OCI-LY1 (cell line): ENCODE measurements at regions not wholly inside any gene's neighbourhood (a gene's known extent, or its start where the extent isn't known, plus 50 kb on each side); places are given as distances from the start of the nearest gene placed in this dataset.

Experiments used
- H2AFZ ChIP-seq: fragments of 200-600 bp; sonication (generic), shearing (Covaris generic); 2 replicates; pipeline ENCODE4 v1.6.0; 2014; ENCODE audit warnings: antibody characterized with exemption, mild to moderate bottlenecking, low read length
- H3F3A ChIP-seq: fragments of 200-600 bp; sonication (generic), shearing (Covaris generic); 2 replicates; pipeline ENCODE4 v1.6.0; 2014; ENCODE audit warnings: mild to moderate bottlenecking, antibody characterized with exemption, low read length, moderate library complexity; ENCODE audit not compliant: insufficient read depth
- H3K27ac ChIP-seq: fragments of 200-600 bp; sonication (generic); 2 replicates; pipeline ENCODE4 v1.5.1; 2014; ENCODE audit warnings: low read length, mixed run types, mild to moderate bottlenecking, low read depth; ENCODE audit not compliant: poor library complexity, severe bottlenecking
- H3K27me3 ChIP-seq: fragments of 200-600 bp; sonication (generic); 2 replicates; pipeline ENCODE4 v1.6.0; 2014; ENCODE audit warnings: antibody characterized with exemption, mild to moderate bottlenecking, low read length, moderate library complexity; ENCODE audit not compliant: insufficient read depth
- H3K36me3 ChIP-seq: fragments of 200-600 bp; sonication (generic); 2 replicates; pipeline ENCODE4 v1.6.1; 2014; ENCODE audit warnings: mild to moderate bottlenecking, antibody characterized with exemption, low read length, moderate library complexity, mixed read lengths; ENCODE audit not compliant: insufficient read depth
- H3K4me1 ChIP-seq: fragments of 200-600 bp; sonication (generic); 2 replicates; pipeline ENCODE4 v1.5.1; 2014; ENCODE audit warnings: mild to moderate bottlenecking, low read length, moderate library complexity; ENCODE audit not compliant: insufficient read depth, severe bottlenecking
- H3K4me2 ChIP-seq: fragments of 200-600 bp; sonication (generic), shearing (Covaris generic); 2 replicates; pipeline ENCODE4 v1.6.1; 2014; ENCODE audit warnings: low read length
- H3K4me3 ChIP-seq: fragments of 200-600 bp; sonication (generic); 2 replicates; pipeline ENCODE4 v1.5.1; 2014; ENCODE audit warnings: low read length, low read depth, mild to moderate bottlenecking, mixed read lengths; ENCODE audit not compliant: poor library complexity, severe bottlenecking
- H3K79me2 ChIP-seq: fragments of 200-600 bp; shearing (Covaris generic); 2 replicates; pipeline ENCODE4 v1.6.1; 2016; ENCODE audit warnings: mixed run types, low read length, mixed read lengths; ENCODE audit not compliant: insufficient read depth
- H3K9ac ChIP-seq: fragments of 200-600 bp; sonication (generic), shearing (Covaris generic); 2 replicates; pipeline ENCODE4 v1.6.1; 2014; ENCODE audit warnings: mild to moderate bottlenecking, low read length, mixed read lengths
- H3K9me2 ChIP-seq: fragments of 200-600 bp; sonication (generic), shearing (Covaris generic); 2 replicates; pipeline ENCODE4 v1.6.1; 2014; ENCODE audit warnings: low read depth, mild to moderate bottlenecking, low read length, mixed read lengths
- H3K9me3 ChIP-seq: fragments of 200-600 bp; shearing (Covaris generic); 2 replicates; pipeline ENCODE4 v1.6.1; 2014; ENCODE audit warnings: low read length, mixed read lengths
- H4K20me1 ChIP-seq: fragments of 200-600 bp; sonication (generic), shearing (Covaris generic); 2 replicates; pipeline ENCODE4 v1.6.0; 2016; ENCODE audit warnings: mild to moderate bottlenecking, low read length; ENCODE audit not compliant: insufficient read depth
- CTCF ChIP-seq: fragments of 200-600 bp; sonication (generic), shearing (Covaris generic); IDR thresholded peaks from 2 replicates; pipeline ENCODE4 v1.5.1; 2017; ENCODE audit warnings: mild to moderate bottlenecking, antibody characterized with exemption, low read length, moderate library complexity, mixed read lengths
- EZH2 ChIP-seq: fragments of 200-600 bp; sonication (generic), shearing (Covaris generic); IDR thresholded peaks from 2 replicates; pipeline ENCODE4 v1.8.0; 2017; ENCODE audit warnings: borderline replicate concordance, mixed run types, mild to moderate bottlenecking, antibody characterized with exemption, low read length, moderate library complexity, mixed read lengths

GRCh38 chr1:245060684-245061374 is 94.0 kb upstream of the KIF26B start:
- no peak overlapping the region for H2AFZ ChIP-seq
- H4K20me1 ChIP-seq = no peaks in the 10 kb centered on the region
- H3K9ac ChIP-seq = no peak overlapping the region
- TF ChIP-seq CTCF = no peak
- TF ChIP-seq EZH2 = no peak
- no peaks in the 10 kb centered on the region for H3K9me3 ChIP-seq
- no peaks in the 10 kb centered on the region for H3K36me3 ChIP-seq
- no peak overlapping the region for H3K4me3 ChIP-seq
- no peaks in the 10 kb centered on the region for H3K9me2 ChIP-seq
- no peaks in the 10 kb centered on the region for H3K4me1 ChIP-seq
- H3K4me2 ChIP-seq = no peak overlapping the region
- H3K79me2 ChIP-seq = no peaks in the 10 kb centered on the region
- no peaks in the 10 kb centered on the region for H3K27me3 ChIP-seq
- no peak overlapping the region for H3K27ac ChIP-seq
- no peaks in the 10 kb centered on the region for H3F3A ChIP-seq

DNA sequence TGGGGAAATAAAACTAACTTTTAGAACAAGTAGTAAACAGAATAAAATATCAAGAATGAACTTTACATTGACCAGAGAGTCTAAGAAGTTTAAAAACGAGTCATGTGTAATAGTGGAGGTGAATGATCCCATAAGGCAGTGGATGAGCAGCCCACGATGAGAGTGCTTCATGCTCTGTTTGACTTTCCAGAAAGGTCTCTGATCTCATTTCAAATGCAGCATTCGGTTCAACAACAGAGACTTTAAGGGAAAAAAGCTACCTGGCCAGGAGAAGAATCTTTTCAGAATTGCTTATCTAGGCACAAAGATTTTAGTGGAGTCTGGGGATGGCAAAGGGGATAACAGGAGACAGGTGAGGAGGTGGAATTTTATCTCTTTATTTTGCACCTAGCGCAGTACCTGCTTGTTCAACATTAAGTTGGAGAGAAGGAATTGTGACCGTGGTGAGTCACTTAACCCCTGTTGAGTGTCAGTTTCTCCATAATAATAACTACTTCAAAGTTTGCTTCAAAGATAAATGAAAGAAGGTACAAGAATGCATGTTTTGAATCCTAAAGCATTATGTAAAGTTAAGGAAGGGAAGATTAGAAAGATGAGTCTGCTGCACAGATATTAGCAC is 94.9 kb upstream of the KIF26B start:
- Histone ChIP-seq H3K4me3 (no peak overlapping the region), H3K9me2 (no peaks in the 10 kb centered on the region), H3K27ac (no peak overlapping the region), H3K27me3 (no peaks in the 10 kb centered on the region), H3F3A (no peaks in the 10 kb centered on the region), H3K4me1 (no peaks in the 10 kb centered on the region), H3K9me3 (no peaks in the 10 kb centered on the region), H3K79me2 (no peaks in the 10 kb centered on the region), H3K9ac (no peak overlapping the region), H4K20me1 (no peaks in the 10 kb centered on the region), H3K36me3 (no peaks in the 10 kb centered on the region), H3K4me2 (no peak overlapping the region), H2AFZ (no peak overlapping the region)
- TF ChIP-seq CTCF (no peak), EZH2 (no peak)

DNA sequence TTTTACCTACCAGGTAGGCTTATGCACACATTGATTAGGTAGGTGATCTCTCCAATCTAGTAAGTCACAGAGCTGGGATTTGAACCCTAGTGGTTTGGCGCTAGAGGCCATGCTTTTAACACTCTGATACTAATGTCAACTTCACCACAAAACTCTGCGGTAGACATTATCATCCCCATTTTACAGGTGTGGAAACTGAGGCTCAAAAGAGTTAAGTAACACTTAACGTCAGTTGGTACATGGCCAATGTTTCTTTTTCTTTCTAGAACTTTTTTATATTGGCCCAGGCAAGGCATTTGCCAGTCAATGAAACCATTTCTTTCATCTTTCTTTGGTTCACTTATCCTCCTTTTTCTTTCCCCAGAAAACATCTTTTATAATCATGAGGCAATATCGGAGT is 95.9 kb upstream of the KIF26B start:
- Histone ChIP-seq H3F3A (no peaks in the 10 kb centered on the region), H3K4me2 (no peak overlapping the region), H3K79me2 (no peaks in the 10 kb centered on the region), H3K9me3 (no peaks in the 10 kb centered on the region), H3K27me3 (no peaks in the 10 kb centered on the region), H3K9ac (no peak overlapping the region), H3K4me3 (no peak overlapping the region), H3K36me3 (no peaks in the 10 kb centered on the region), H3K4me1 (no peaks in the 10 kb centered on the region), H4K20me1 (no peaks in the 10 kb centered on the region), H2AFZ (no peak overlapping the region), H3K27ac (no peak overlapping the region), H3K9me2 (no peaks in the 10 kb centered on the region)
- TF ChIP-seq EZH2 = no peak
- TF ChIP-seq CTCF = no peak
